Peyer's patch (tissue), 4 donors: ENCODE measurements at regions not wholly inside any gene's neighbourhood (a gene's known extent, or its start where the extent isn't known, plus 50 kb on each side); places are given as distances from the start of the nearest gene placed in this dataset.

ENCODE experiments used
- CTCF ChIP-seq, 6 experiments: fragments of 450-650 bp in 4 of 6; fragments of 200-600 bp in 2 of 6; sonication (generic) in 1 of 6; IDR thresholded peaks; one replicate each; pipeline ENCODE4 v1.5.1; 2017 to 2019; ENCODE audit warnings: antibody characterized with exemption in 6 of 6, mild to moderate bottlenecking in 3 of 6, moderate library complexity in 1 of 6
- POLR2A ChIP-seq, 2 donors: fragments of 450-650 bp; IDR thresholded peaks; one replicate each; pipeline ENCODE4 v1.5.1; 2017; ENCODE audit warnings: antibody characterized with exemption in 2 of 2, mild to moderate bottlenecking in 2 of 2, moderate library complexity in 2 of 2

GRCh38 chr11:134666273-134667174 is 254.5 kb upstream of the B3GAT1 start:
- no peak for TF ChIP-seq CTCF (IDR thresholded peaks at IDR 0.05)
- no peak for TF ChIP-seq POLR2A (IDR thresholded peaks at IDR 0.05)
